ENCODE measurements at regions not wholly inside any gene's neighbourhood (a gene's known extent, or its start where the extent isn't known, plus 50 kb on each side); places are given as distances from the start of the nearest gene placed in this dataset.
"Not testable (repeated sequence)": the region's sequence is repeated elsewhere in the genome, so short reads cannot be mapped to it uniquely, and the experiment has no call there.

GRCh38 chr1:82091265-82091664 lies 290.5 kb downstream of the ADGRL2 start:
- DNase-seq = no peak

DNA sequence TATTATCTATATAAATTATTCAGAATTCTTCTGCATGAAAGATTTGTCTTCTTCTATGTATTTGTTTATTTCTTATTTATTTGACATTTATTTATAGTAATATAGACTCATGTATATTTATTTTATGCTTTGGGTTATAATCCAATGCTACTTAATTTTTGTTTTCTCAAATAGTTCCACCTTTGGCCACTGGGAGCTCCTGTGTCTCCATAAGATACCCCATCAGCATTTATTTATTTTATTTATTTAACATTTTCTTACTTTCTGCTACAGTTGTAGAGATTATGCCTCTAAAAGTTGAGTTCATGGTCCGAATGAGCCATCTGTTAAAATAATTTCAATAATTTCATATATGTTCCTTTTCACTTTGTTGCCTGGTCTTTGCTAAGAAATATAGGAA lies 289.4 kb downstream of the ADGRL2 start:
- peak; percentile 36 for DNase-seq

DNA sequence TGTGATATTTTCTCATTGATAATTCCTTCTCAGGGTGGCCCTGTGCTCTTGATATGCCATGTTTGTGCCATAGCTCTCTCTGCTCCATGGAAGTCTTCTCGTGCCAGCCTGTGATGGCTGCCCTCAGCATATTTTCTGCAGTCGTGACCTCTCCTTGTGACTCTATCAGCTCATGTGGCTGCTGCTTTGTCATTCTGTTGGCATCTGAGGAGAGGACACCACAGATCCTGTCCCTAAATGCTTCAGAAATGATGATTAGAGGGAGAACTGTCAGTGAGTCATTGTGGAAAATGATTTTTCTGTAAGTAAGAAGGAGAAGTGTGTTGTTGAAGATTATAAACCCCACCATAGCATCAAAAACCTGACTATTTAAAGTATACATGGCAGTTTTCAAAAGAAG lies 286.0 kb downstream of the ADGRL2 start:
- no peak for DNase-seq

GRCh38 chr1:82079607-82080006 lies 278.9 kb downstream of the ADGRL2 start:
- DNase-seq = no peak

- no peak for DNase-seq
These were observed 272.9 kb downstream of the ADGRL2 start for GRCh38 chr1:82073659-82074058.

DNA sequence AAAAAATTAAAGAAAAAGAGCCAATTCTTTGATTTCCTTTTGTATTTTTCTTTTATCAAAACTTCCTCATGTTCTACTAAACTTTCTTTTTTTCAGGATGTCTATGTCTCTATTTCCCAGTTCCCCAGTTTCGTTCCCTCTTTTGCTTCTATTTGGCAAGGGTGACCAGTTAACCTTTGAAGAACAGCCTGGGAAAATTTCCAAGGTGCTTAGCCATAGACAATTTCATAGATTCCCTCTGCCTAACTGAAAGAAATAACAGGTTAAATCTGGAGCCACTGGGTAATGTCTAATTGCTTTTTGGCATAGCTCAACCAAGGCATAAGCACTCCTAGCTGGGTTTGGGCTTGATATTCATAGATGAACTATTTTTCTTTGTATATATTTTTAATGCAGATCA lies 272.3 kb downstream of the ADGRL2 start:
- DNase-seq = no peak

DNA sequence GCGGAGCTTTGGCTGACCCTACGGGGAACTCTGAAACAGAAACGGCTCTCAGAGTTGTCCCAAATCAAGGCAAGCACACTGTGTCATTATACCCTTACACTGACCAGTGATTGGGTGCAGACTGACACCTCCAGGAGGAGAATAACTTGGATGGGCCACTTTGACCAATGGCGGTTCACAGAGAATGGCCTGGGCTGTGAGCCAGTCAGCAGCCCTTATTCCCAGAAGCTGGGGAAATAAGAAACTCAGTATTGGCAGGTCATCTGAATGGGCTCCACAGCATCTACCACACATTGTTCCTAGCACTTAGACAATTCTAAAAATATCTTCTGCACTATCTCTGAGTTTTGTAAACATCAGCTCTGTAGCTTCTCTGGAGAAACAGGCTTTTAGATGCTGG lies 265.2 kb downstream of the ADGRL2 start:
- no peak for DNase-seq

- no peak for DNase-seq
These were observed 264.0 kb downstream of the ADGRL2 start for GRCh38 chr1:82064691-82065090.

GRCh38 chr1:82062206-82062605 lies 261.5 kb downstream of the ADGRL2 start:
- no peak for DNase-seq

GRCh38 chr1:82059959-82060358 lies 259.2 kb downstream of the ADGRL2 start:
- peak; percentile 2 for DNase-seq

GRCh38 chr1:82057011-82057410 lies 256.3 kb downstream of the ADGRL2 start:
- DNase-seq = no peak

- DNase-seq = not testable (repeated sequence)
These were observed 254.6 kb downstream of the ADGRL2 start for GRCh38 chr1:82055375-82055774.

DNA sequence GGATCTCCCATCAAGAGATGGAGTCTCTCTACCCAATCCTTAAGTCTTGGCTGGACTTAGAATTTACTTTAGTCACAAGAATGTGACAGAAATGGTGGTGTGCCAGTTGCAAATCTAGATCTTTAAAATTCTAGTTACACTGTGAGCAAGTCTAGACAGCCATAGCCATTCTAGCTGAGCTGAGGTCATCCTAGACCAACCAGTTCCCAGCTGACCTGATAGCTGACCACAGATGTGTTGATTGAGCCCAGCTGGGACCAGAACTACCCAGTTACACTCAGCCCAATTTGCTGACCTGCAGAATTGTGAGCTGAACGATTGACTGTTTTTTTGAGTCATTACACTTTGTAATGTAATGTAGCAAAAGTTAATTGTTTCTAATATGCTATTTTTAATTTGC lies 251.8 kb downstream of the ADGRL2 start:
- no peak for DNase-seq

DNA sequence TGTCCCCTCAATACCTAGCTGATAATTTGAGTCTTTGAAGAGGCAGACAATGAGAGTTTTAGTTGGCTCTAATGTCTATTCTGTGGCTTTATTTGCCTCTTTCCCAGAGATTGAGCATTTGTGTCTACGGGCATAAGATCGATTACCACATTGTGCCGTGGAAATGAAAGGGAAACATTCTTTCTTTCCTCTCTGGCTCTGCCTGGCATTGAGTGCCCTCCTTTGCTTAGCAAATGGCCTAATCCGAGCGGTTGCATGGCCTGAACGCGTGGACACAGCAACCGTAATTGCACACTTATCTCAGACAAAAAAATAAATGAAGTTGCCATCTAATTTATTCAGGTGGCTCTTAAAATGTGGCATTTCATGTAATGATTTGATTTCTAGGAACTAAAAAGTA lies 247.9 kb downstream of the ADGRL2 start:
- DNase-seq = no peak

- DNase-seq = no peak
These were observed 244.5 kb downstream of the ADGRL2 start for GRCh38 chr1:82045221-82045620.

DNA sequence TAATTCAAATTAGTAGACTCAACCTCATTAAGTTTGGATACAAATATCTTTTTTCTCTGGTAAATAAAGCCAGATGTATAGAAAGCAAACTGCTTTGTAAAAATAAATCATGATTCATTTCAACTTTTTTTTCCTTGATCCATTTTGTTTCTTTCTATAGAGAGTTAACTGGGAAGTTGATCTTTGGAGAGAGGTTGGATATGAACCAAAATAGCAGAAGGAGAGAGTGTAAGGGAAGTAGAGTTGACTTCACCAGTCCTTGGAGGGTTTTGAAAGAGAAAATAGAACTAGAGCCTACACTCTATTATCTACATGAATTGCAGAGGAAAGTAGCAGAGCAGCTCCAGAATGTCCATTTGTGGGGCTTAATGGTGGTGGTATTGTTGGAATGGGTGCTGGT lies 243.8 kb downstream of the ADGRL2 start:
- DNase-seq = no peak

DNA sequence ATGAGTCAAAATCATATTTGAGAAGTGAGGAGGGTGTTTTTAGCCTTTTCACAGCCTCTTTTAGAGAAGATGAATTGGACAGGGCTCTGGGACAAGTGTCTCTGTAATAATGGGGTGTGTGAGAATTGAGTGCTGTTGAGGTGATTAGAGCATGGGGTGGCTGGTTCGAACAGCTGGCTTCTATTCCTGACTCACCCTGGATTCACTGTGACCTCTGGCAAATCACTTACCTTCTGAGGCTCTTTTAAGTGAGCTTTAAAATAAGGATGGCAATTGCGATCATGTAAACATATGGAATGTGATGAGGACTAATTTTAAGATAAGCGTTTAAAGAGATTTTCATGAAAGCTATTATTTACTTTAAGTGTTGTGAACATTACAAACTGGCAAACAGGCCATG lies 243.4 kb downstream of the ADGRL2 start:
- DNase-seq = no peak

DNA sequence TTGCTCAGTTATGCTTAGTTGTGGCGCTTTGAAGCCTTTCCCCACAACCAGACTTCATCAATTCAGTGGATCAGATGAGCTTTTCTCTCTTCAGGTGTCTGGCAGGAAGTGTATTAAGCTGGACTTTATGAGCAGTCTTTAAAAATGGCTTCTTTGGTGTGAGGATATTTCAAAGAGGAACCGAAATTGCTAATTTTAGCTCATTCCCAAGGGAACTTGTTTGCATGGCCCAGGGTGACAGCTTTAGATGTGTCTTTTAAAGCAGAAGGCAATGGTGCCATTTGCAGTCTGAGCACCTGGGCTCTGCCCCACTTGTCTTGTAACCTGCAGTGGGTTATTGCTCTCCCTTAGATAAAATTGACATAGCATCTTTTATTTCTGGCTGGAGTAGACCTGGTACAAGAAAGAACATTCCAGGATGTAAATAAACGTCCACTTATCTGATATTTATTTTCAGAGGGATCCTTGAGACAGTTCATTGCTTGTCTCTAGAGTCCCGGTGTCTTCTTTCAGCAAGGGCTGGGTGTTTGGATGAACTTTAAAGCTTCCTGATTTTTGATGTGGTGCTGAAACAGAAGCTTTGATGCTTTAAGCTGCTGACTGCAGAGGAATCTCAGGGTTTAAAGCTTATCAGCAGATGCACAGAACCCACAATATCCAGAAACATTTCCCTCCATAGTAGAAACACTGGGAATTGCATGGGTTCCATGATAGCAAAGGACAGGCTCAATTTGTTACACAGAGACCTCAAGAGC lies 241.7 kb downstream of the ADGRL2 start:
- DNase-seq = no peak
